ENCODE measurements at regions not wholly inside any gene's neighbourhood (a gene's known extent, or its start where the extent isn't known, plus 50 kb on each side); places are given as distances from the start of the nearest gene placed in this dataset.

DNA sequence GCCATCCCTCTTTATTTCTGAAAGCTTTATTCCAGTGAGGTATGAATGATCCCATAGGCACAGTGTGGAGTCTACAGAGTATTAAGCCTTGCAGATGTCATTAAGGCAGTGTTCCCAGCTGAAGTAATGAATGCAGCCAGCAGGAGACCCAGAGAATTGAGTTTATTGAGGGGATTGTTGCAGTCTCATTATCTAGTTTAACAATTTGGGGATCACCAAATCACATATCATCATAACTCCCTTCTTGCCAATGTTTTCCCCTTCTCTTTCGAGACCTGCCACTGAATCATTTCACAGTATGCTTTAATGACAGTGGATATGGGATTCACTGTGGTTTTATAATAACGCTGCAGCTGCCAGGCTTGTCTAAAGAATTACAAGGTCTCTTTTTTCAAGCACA, 249.3 kb upstream of the FSHR start:
- WGBS, 5 donors: 66 to 92% (median 82%) methylated on average over 2 of the region's 2 CpGs
- TF ChIP-seq, protein P1, sequence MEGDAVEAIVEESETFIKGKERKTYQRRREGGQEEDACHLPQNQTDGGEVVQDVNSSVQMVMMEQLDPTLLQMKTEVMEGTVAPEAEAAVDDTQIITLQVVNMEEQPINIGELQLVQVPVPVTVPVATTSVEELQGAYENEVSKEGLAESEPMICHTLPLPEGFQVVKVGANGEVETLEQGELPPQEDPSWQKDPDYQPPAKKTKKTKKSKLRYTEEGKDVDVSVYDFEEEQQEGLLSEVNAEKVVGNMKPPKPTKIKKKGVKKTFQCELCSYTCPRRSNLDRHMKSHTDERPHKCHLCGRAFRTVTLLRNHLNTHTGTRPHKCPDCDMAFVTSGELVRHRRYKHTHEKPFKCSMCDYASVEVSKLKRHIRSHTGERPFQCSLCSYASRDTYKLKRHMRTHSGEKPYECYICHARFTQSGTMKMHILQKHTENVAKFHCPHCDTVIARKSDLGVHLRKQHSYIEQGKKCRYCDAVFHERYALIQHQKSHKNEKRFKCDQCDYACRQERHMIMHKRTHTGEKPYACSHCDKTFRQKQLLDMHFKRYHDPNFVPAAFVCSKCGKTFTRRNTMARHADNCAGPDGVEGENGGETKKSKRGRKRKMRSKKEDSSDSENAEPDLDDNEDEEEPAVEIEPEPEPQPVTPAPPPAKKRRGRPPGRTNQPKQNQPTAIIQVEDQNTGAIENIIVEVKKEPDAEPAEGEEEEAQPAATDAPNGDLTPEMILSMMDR (IDR thresholded peaks at IDR 0.05): no peak
- no peak for TF ChIP-seq POLR2A (IDR thresholded peaks at IDR 0.05)
- no peak for TF ChIP-seq EP300 (IDR thresholded peaks at IDR 0.05)
- TF ChIP-seq POLR2AphosphoS5 (IDR thresholded peaks at IDR 0.05): no peak

DNA sequence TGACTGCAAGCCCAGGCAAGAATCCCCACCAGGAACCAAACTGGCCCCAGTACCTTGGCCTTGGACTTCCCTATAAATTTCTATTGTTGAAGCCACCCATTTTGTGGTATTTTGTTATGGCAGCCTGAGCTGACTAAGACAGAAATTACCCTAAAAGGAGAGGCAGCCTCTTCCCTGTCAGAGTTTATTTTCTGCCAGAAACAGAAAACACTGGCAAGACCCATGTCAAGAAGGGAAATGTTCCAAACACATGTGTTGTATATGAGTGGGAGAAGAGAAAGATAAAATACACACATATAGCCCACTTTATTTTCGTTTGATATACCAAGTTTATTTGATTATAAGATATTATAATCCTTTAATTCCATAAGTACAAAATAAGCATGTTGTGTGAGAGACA, 225.1 kb upstream of the FSHR start:
- TF ChIP-seq EP300 (IDR thresholded peaks at IDR 0.05) (no peak), POLR2A (IDR thresholded peaks at IDR 0.05) (no peak), POLR2AphosphoS5 (IDR thresholded peaks at IDR 0.05) (no peak)
- TF ChIP-seq, protein P1 (IDR thresholded peaks at IDR 0.05): no peak
- H3K9me3 ChIP-seq: peaks cover 0 to 5% (median 0%) of the 10 kb centered on the region in 4 donors
- no peak for DNase-seq
- no peaks in the 10 kb centered on the region for H3K4me1 ChIP-seq
- H3K27me3 ChIP-seq: no peaks in the 10 kb centered on the region
- H3K36me3 ChIP-seq: no peaks in the 10 kb centered on the region
- H3K4me3 ChIP-seq: no peak overlapping the region
- WGBS, 5 donors: 8 to 34% (median 22%) methylated on average over 1 of the region's 1 CpG
- H3K27ac ChIP-seq: no peak overlapping the region
- intact Hi-C loops (cut with DNase I; ENCODE audit: low total_unique reads): no loop called here

More for the DNA sequence above, 249.3 kb upstream of the FSHR start:
- Histone ChIP-seq H3K27ac (no peak overlapping the region), H3K4me1 (no peaks in the 10 kb centered on the region), H3K36me3 (no peaks in the 10 kb centered on the region), H3K4me3 (no peak overlapping the region), H3K27me3 (no peaks in the 10 kb centered on the region), H3K9me3 (no peaks in the 10 kb centered on the region)
- intact Hi-C loops (cut with DNase I; ENCODE audit: low total_unique reads): no loop called here
- DNase-seq: no peak

DNA sequence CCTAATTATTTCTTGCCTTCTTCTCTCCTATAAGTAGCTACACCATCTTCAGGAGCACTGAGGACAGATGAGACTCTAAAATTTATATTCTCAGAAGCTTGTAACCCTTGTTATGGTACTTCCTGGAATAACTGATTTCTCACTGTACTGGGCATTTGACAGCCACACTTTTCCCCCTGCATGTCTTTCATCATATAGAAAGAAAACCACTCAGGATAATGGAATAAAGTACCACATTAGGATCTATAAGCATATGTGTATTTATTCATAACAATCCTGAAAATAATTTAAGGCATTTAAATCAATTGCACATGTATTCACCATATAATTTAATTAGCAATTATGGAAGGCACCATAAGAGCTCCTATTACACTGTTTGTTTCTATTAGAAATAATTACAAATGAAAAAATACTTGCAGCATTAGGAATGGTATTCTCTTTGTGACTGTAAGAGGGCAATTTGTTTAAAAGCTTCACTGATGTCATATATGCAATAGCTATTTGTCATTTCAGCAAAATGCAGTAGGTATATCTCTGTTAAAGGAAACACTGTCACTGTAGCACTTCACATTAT, 216.9 kb upstream of the FSHR start:
- intact Hi-C loops (cut with DNase I; ENCODE audit: low total_unique reads): no loop called here
- TF ChIP-seq POLR2A (IDR thresholded peaks at IDR 0.05) (no peak), EP300 (IDR thresholded peaks at IDR 0.05) (no peak), POLR2AphosphoS5 (IDR thresholded peaks at IDR 0.05) (no peak)
- TF ChIP-seq, protein P1 (IDR thresholded peaks at IDR 0.05): no peak

DNA sequence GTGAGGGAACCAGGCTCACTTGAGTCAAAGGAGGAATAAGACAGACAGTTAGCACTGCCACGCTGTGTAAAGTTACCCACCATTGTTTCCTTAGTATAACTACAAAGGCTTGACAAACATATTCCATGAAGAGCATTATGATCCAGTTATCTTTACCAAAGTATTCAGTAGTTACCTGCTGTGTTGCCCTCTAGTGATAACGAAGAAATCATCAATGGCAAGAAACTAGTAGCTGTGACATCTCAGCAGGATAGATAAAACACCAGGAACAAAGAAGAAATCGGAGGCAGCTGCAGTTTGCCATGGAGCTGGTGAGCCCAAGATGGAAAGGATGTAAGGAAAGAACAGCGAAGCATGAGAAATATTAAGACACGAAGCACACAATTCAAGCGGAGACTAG, 215.3 kb upstream of the FSHR start:
- Histone ChIP-seq H3K4me1 (no peaks in the 10 kb centered on the region), H3K4me3 (no peak overlapping the region), H3K36me3 (no peaks in the 10 kb centered on the region), H3K27ac (no peak overlapping the region), H3K9me3 (no peaks in the 10 kb centered on the region), H3K27me3 (no peaks in the 10 kb centered on the region)
- TF ChIP-seq, protein P1 (IDR thresholded peaks at IDR 0.05): no peak
- TF ChIP-seq POLR2A (IDR thresholded peaks at IDR 0.05) (no peak), EP300 (IDR thresholded peaks at IDR 0.05) (no peak), POLR2AphosphoS5 (IDR thresholded peaks at IDR 0.05) (no peak)
- no peak for DNase-seq
- intact Hi-C loops (cut with DNase I; ENCODE audit: low total_unique reads): no loop called here
- 49 to 65% (median 61%) methylated on average over 6 of the region's 6 CpGs for WGBS, 5 donors

More for the DNA sequence above, 216.9 kb upstream of the FSHR start:
- Histone ChIP-seq H3K27ac (no peak overlapping the region), H3K4me1 (no peaks in the 10 kb centered on the region), H3K9me3 (peaks cover 0 to 3% (median 0%) of the 10 kb centered on the region in 4 donors), H3K4me3 (no peak overlapping the region), H3K27me3 (no peaks in the 10 kb centered on the region), H3K36me3 (no peaks in the 10 kb centered on the region)
- DNase-seq: no peak

Data from stomach (tissue), 8 donors.